Sigmoid colon (tissue), 6 donors: ENCODE measurements at regions not wholly inside any gene's neighbourhood (a gene's known extent, or its start where the extent isn't known, plus 50 kb on each side); places are given as distances from the start of the nearest gene placed in this dataset.

ENCODE experiments used
- DNase-seq: peaks from one replicate; pipeline ENCODE4 v3.0.0-alpha.2; 2019
- H3K27ac ChIP-seq, 4 donors: fragments of 200-600 bp; sonication (generic); one replicate each; pipeline ENCODE4 v1.5.1; 2016 to 2019; ENCODE audit warnings: mild to moderate bottlenecking in 1 of 4
- H3K27me3 ChIP-seq, 3 donors: fragments of 200-600 bp; sonication (generic); one replicate each; pipeline ENCODE4 v1.5.1; 2019; ENCODE audit warnings: mild to moderate bottlenecking in 1 of 3
- H3K36me3 ChIP-seq, 4 donors: fragments of 200-600 bp; sonication (generic); one replicate each; pipeline ENCODE4 v1.5.1; 2016 to 2019
- H3K4me1 ChIP-seq, 4 donors: fragments of 200-600 bp; sonication (generic); one replicate each; pipeline ENCODE4 v1.5.1; 2017 to 2019
- H3K4me3 ChIP-seq, 4 donors: fragments of 200-600 bp; sonication (generic); one replicate each; pipeline ENCODE4 v1.5.1; 2017 to 2019; ENCODE audit warnings: mild to moderate bottlenecking in 2 of 4, moderate library complexity in 1 of 4
- H3K9me3 ChIP-seq, 4 donors: fragments of 200-600 bp in 3 of 4; sonication (generic) in 3 of 4; one replicate each; pipeline versions ENCODE4 v1.5.1 to v1.6.1; 2013 to 2019
- CTCF ChIP-seq, 4 experiments: fragments of 450-650 bp in 3 of 4; fragments of 200-600 bp in 1 of 4; IDR thresholded peaks; one replicate each; pipeline ENCODE4 v1.5.1; 2016 to 2019; ENCODE audit warnings: antibody characterized with exemption in 4 of 4, mild to moderate bottlenecking in 3 of 4, moderate library complexity in 2 of 4
- EP300 ChIP-seq, 4 donors: sonication (generic); formaldehyde crosslinking; IDR thresholded peaks; one replicate each; pipeline ENCODE4 v1.6.1; 2017; ENCODE audit warnings: antibody characterized with exemption in 4 of 4
- POLR2A ChIP-seq, 2 donors: fragments of 450-650 bp; IDR thresholded peaks; one replicate each; pipeline ENCODE4 v1.6.1; 2016; ENCODE audit warnings: antibody characterized with exemption in 2 of 2, mild to moderate bottlenecking in 2 of 2, moderate library complexity in 2 of 2
- POLR2AphosphoS5 ChIP-seq, 4 donors: sonication (generic); formaldehyde crosslinking; IDR thresholded peaks; one replicate each; pipeline ENCODE4 v1.6.1; 2017; ENCODE audit warnings: antibody characterized with exemption in 4 of 4
- WGBS, 2 donors: extraction: QIAGEN DNeasy Blood & Tissue Kit; methylation state at CpG; one replicate each; pipeline ENCODE4 v1.1.7; 2013; 5-methylcytosine and 5-hydroxymethylcytosine counted together
- intact Hi-C: fragments of 100-400 bp; cut with DNase I; formaldehyde crosslinking; loops from one replicate; pipeline ENCODE4 v1.15.1; 2023
- donor health status: healthy with polysubstance abuse.
- donor health status: healthy.

GRCh38 chr6:20301256-20301655 is 89.0 kb upstream of the MBOAT1 start:
- Histone ChIP-seq H3K4me1 (no peaks in the 10 kb centered on the region), H3K9me3 (no peaks in the 10 kb centered on the region), H3K36me3 (no peaks in the 10 kb centered on the region), H3K4me3 (no peak overlapping the region), H3K27me3 (no peaks in the 10 kb centered on the region), H3K27ac (no peak overlapping the region)
- intact Hi-C loops = no loop called here
- no peak for DNase-seq
- 97 to 98% methylated on average over 29 of the region's 29 CpGs for WGBS, 2 donors
- TF ChIP-seq EP300 (IDR thresholded peaks at IDR 0.05) (no peak), POLR2A (IDR thresholded peaks at IDR 0.05) (no peak), CTCF (IDR thresholded peaks at IDR 0.05) (no peak), POLR2AphosphoS5 (IDR thresholded peaks at IDR 0.05) (no peak)

GRCh38 chr6:20302168-20302567 is 89.9 kb upstream of the MBOAT1 start:
- Histone ChIP-seq H3K36me3 (no peaks in the 10 kb centered on the region), H3K4me1 (no peaks in the 10 kb centered on the region), H3K27me3 (no peaks in the 10 kb centered on the region), H3K27ac (no peak overlapping the region), H3K9me3 (no peaks in the 10 kb centered on the region), H3K4me3 (no peak overlapping the region)
- WGBS, 2 donors = 56 to 95% methylated on average over 3 of the region's 3 CpGs
- no peak for DNase-seq
- intact Hi-C loops = no loop called here
- TF ChIP-seq CTCF (IDR thresholded peaks at IDR 0.05) (no peak), POLR2A (IDR thresholded peaks at IDR 0.05) (no peak), POLR2AphosphoS5 (IDR thresholded peaks at IDR 0.05) (no peak), EP300 (IDR thresholded peaks at IDR 0.05) (no peak)

GRCh38 chr6:20302702-20303251 is 90.5 kb upstream of the MBOAT1 start:
- no peaks in the 10 kb centered on the region for H3K4me1 ChIP-seq
- WGBS, 2 donors = 65 to 87% methylated on average over 5 of the region's 5 CpGs
- intact Hi-C loops = no loop called here
- H3K4me3 ChIP-seq = no peak overlapping the region
- no peak for DNase-seq
- TF ChIP-seq POLR2A (IDR thresholded peaks at IDR 0.05) (no peak), POLR2AphosphoS5 (IDR thresholded peaks at IDR 0.05) (no peak), EP300 (IDR thresholded peaks at IDR 0.05) (no peak), CTCF (IDR thresholded peaks at IDR 0.05) (no peak)
- H3K9me3 ChIP-seq = no peaks in the 10 kb centered on the region
- no peaks in the 10 kb centered on the region for H3K27me3 ChIP-seq
- no peaks in the 10 kb centered on the region for H3K36me3 ChIP-seq
- no peak overlapping the region for H3K27ac ChIP-seq

- Histone ChIP-seq H3K4me1 (no peaks in the 10 kb centered on the region), H3K27me3 (no peaks in the 10 kb centered on the region), H3K27ac (no peak overlapping the region), H3K4me3 (no peak overlapping the region), H3K9me3 (no peaks in the 10 kb centered on the region), H3K36me3 (no peaks in the 10 kb centered on the region)
- intact Hi-C loops = no loop called here
- no peak for DNase-seq
- WGBS, 2 donors = 87 to 92% methylated on average over 14 of the region's 14 CpGs
- TF ChIP-seq EP300 (IDR thresholded peaks at IDR 0.05) (no peak), CTCF (IDR thresholded peaks at IDR 0.05) (no peak), POLR2AphosphoS5 (IDR thresholded peaks at IDR 0.05) (no peak), POLR2A (IDR thresholded peaks at IDR 0.05) (no peak)
Observed at GRCh38 chr6:20306491-20306890, 94.2 kb upstream of the MBOAT1 start.

GRCh38 chr6:20309186-20309585 is 92.5 kb upstream of the E2F3 start:
- no peak for DNase-seq
- Histone ChIP-seq H3K27ac (no peak overlapping the region), H3K4me3 (no peak overlapping the region), H3K27me3 (no peaks in the 10 kb centered on the region), H3K36me3 (no peaks in the 10 kb centered on the region), H3K4me1 (no peaks in the 10 kb centered on the region), H3K9me3 (no peaks in the 10 kb centered on the region)
- intact Hi-C loops = no loop called here
- WGBS, 2 donors = 78 to 84% methylated on average over 2 of the region's 2 CpGs
- no peak for TF ChIP-seq CTCF (IDR thresholded peaks at IDR 0.05)
- no peak for TF ChIP-seq EP300 (IDR thresholded peaks at IDR 0.05)
- TF ChIP-seq POLR2A (IDR thresholded peaks at IDR 0.05) = no peak
- TF ChIP-seq POLR2AphosphoS5 (IDR thresholded peaks at IDR 0.05) = no peak
